ENCODE measurements at regions not wholly inside any gene's neighbourhood (a gene's known extent, or its start where the extent isn't known, plus 50 kb on each side); places are given as distances from the start of the nearest gene placed in this dataset.

- BruUV-seq (replicated peaks), result no TSS peak
- H2AFZ ChIP-seq (ENCODE audit: low read length), result no peak overlapping the region
- H3K27ac ChIP-seq (ENCODE audit: low read depth, low read length, poor library complexity, severe bottlenecking), result no peak overlapping the region
- no peaks in the 10 kb centered on the region for H3K36me3 ChIP-seq (ENCODE audit: insufficient read depth, low read length)
- no peaks in the 10 kb centered on the region for H4K20me1 ChIP-seq (ENCODE audit: insufficient read depth, low read length)
- intact Hi-C loops (cut with micrococcal nuclease; ENCODE audit: unreplicated experiment), result no loop called here
- H3K4me3 ChIP-seq (ENCODE audit: low read depth, low read length, poor library complexity, severe bottlenecking), result no peak overlapping the region
- POLR2A ChIA-PET, result no interaction called here
- CTCF ChIA-PET (ENCODE audit: unreplicated experiment), result no interaction called here
- TF ChIP-seq, protein P1, sequence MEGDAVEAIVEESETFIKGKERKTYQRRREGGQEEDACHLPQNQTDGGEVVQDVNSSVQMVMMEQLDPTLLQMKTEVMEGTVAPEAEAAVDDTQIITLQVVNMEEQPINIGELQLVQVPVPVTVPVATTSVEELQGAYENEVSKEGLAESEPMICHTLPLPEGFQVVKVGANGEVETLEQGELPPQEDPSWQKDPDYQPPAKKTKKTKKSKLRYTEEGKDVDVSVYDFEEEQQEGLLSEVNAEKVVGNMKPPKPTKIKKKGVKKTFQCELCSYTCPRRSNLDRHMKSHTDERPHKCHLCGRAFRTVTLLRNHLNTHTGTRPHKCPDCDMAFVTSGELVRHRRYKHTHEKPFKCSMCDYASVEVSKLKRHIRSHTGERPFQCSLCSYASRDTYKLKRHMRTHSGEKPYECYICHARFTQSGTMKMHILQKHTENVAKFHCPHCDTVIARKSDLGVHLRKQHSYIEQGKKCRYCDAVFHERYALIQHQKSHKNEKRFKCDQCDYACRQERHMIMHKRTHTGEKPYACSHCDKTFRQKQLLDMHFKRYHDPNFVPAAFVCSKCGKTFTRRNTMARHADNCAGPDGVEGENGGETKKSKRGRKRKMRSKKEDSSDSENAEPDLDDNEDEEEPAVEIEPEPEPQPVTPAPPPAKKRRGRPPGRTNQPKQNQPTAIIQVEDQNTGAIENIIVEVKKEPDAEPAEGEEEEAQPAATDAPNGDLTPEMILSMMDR (conservative IDR thresholded peaks at IDR 0.05; ENCODE audit: low read length), result no peak
- no peak for TF ChIP-seq EZH2phosphoT487 (IDR thresholded peaks at IDR 0.05; ENCODE audit: borderline replicate concordance, low read depth, low read length)
- H3K4me1 ChIP-seq (ENCODE audit: insufficient read depth, low read length, poor library complexity, severe bottlenecking), result no peaks in the 10 kb centered on the region
- H3K9me3 ChIP-seq (ENCODE audit: low read length), result 0 out of 2 replicates have a peak, but pooled peaks cover 4% of the 10 kb centered on the region
- H3K9me2 ChIP-seq (ENCODE audit: insufficient read depth, low read length), result no peaks in the 10 kb centered on the region
- H3K79me2 ChIP-seq (ENCODE audit: insufficient read depth, low read depth, low read length), result no peaks in the 10 kb centered on the region
- no peak for DNase-seq (ENCODE audit: low spot score)
- H3K4me2 ChIP-seq (ENCODE audit: low read length), result no peak overlapping the region
Observed at GRCh38 chr6:82680192-82680591, 316.6 kb downstream of the TPBG start.

GRCh38 chr6:82681119-82681714 is 317.6 kb downstream of the TPBG start:
- TF ChIP-seq EZH2phosphoT487 (IDR thresholded peaks at IDR 0.05; ENCODE audit: borderline replicate concordance, low read depth, low read length), result no peak
- TF ChIP-seq, protein P1 (conservative IDR thresholded peaks at IDR 0.05; ENCODE audit: low read length), result no peak
- no TSS peak for BruUV-seq (replicated peaks)
- 0 out of 2 replicates have a peak, but pooled peaks cover 4% of the 10 kb centered on the region for H3K9me3 ChIP-seq (ENCODE audit: low read length)
- H3K79me2 ChIP-seq (ENCODE audit: insufficient read depth, low read depth, low read length), result no peaks in the 10 kb centered on the region
- no peaks in the 10 kb centered on the region for H3K9me2 ChIP-seq (ENCODE audit: insufficient read depth, low read length)
- H3K36me3 ChIP-seq (ENCODE audit: insufficient read depth, low read length), result no peaks in the 10 kb centered on the region
- H3K4me3 ChIP-seq (ENCODE audit: low read depth, low read length, poor library complexity, severe bottlenecking), result no peak overlapping the region
- no peaks in the 10 kb centered on the region for H3K4me1 ChIP-seq (ENCODE audit: insufficient read depth, low read length, poor library complexity, severe bottlenecking)
- H3K4me2 ChIP-seq (ENCODE audit: low read length), result no peak overlapping the region
- ChIA-PET CTCF (ENCODE audit: unreplicated experiment) (no interaction called here), POLR2A (interaction anchor here (0.6 to 0.8 kb wide), 2 partner anchors 12 to 27 kb away, joined by 3 read pairs; no protein-coding TSS in a partner anchor)
- intact Hi-C loops (cut with micrococcal nuclease; ENCODE audit: unreplicated experiment), result no loop called here
- H2AFZ ChIP-seq (ENCODE audit: low read length), result no peak overlapping the region
- no peaks in the 10 kb centered on the region for H4K20me1 ChIP-seq (ENCODE audit: insufficient read depth, low read length)
- H3K27ac ChIP-seq (ENCODE audit: low read depth, low read length, poor library complexity, severe bottlenecking), result no peak overlapping the region
- no peak for DNase-seq (ENCODE audit: low spot score)

- H3K4me1 ChIP-seq (ENCODE audit: insufficient read depth, low read length, poor library complexity, severe bottlenecking), result no peaks in the 10 kb centered on the region
- no peak overlapping the region for H3K4me2 ChIP-seq (ENCODE audit: low read length)
- CTCF ChIA-PET (ENCODE audit: unreplicated experiment), result no interaction called here
- no peak for TF ChIP-seq EZH2phosphoT487 (IDR thresholded peaks at IDR 0.05; ENCODE audit: borderline replicate concordance, low read depth, low read length)
- TF ChIP-seq, protein P1 (conservative IDR thresholded peaks at IDR 0.05; ENCODE audit: low read length), result no peak
- no peak overlapping the region for H2AFZ ChIP-seq (ENCODE audit: low read length)
- no peaks in the 10 kb centered on the region for H3K9me2 ChIP-seq (ENCODE audit: insufficient read depth, low read length)
- no peaks in the 10 kb centered on the region for H3K79me2 ChIP-seq (ENCODE audit: insufficient read depth, low read depth, low read length)
- H3K36me3 ChIP-seq (ENCODE audit: insufficient read depth, low read length), result no peaks in the 10 kb centered on the region
- POLR2A ChIA-PET, result interaction anchor here (0.7 kb wide), 1 partner anchor 57 kb away, joined by 3 read pairs; no protein-coding TSS in a partner anchor
- BruUV-seq (replicated peaks), result no TSS peak
- intact Hi-C loops (cut with micrococcal nuclease; ENCODE audit: unreplicated experiment), result no loop called here
- no peaks in the 10 kb centered on the region for H4K20me1 ChIP-seq (ENCODE audit: insufficient read depth, low read length)
- no peak overlapping the region for H3K4me3 ChIP-seq (ENCODE audit: low read depth, low read length, poor library complexity, severe bottlenecking)
- H3K9me3 ChIP-seq (ENCODE audit: low read length), result no peaks in the 10 kb centered on the region
- no peak for DNase-seq (ENCODE audit: low spot score)
- H3K27ac ChIP-seq (ENCODE audit: low read depth, low read length, poor library complexity, severe bottlenecking), result no peak overlapping the region
Observed at GRCh38 chr6:82686719-82687118, 323.1 kb downstream of the TPBG start.
